ENCODE measurements at regions not wholly inside any gene's neighbourhood (a gene's known extent, or its start where the extent isn't known, plus 50 kb on each side); places are given as distances from the start of the nearest gene placed in this dataset.

GRCh38 chr17:79549141-79549915 lies 61.5 kb downstream of the RBFOX3 start:
- TF ChIP-seq CTCF (IDR thresholded peaks at IDR 0.05) (no peak), CBFB (CRISPR knock-in tag; IDR thresholded peaks at IDR 0.05; ENCODE audit: low read depth) (no peak)

Data from WTC11 (cell line).